CD4-positive, alpha-beta memory T cell (primary cell): ENCODE measurements at regions not wholly inside any gene's neighbourhood (a gene's known extent, or its start where the extent isn't known, plus 50 kb on each side); places are given as distances from the start of the nearest gene placed in this dataset.
"Not testable (repeated sequence)": the region's sequence is repeated elsewhere in the genome, so short reads cannot be mapped to it uniquely, and the experiment has no call there.

ENCODE experiments used
- CTCF ChIA-PET: fragments of 350-600 bp; sonication (Branson Sonifier 250); formaldehyde crosslinking; loops from one replicate; lab custom pipeline; 2021; ENCODE audit warnings: inconsistent platforms; ENCODE audit not compliant: partially characterized antibody; lab: Charles Lee
- POLR2A ChIA-PET: fragments of 350-600 bp; sonication (Branson Sonifier 250); formaldehyde crosslinking; loops from one replicate; lab custom pipeline; 2021; ENCODE audit not compliant: partially characterized antibody; lab: Charles Lee
- DNase-seq, 5 donors: peaks; one replicate each; pipeline versions ENCODE4 v3.0.0 to v3.0.0-alpha.2; 2020 to 2022; ENCODE audit warnings: mixed read lengths in 1 of 5
- H3K27ac ChIP-seq: one replicate; pipeline ENCODE4 v1.7.0; 2013; ENCODE audit warnings: low read depth, low read length
- H3K27me3 ChIP-seq: 2 replicates; pipeline ENCODE4 v1.7.0; 2013; ENCODE audit warnings: mild to moderate bottlenecking, low read length, moderate library complexity; ENCODE audit not compliant: insufficient read depth
- H3K36me3 ChIP-seq: 2 replicates; pipeline ENCODE4 v1.7.0; 2013; ENCODE audit warnings: mild to moderate bottlenecking, low read length, moderate library complexity; ENCODE audit not compliant: insufficient read depth
- H3K4me1 ChIP-seq: 2 replicates; pipeline ENCODE4 v1.7.0; 2013; ENCODE audit warnings: mild to moderate bottlenecking, low read length, moderate library complexity; ENCODE audit not compliant: insufficient read depth
- H3K4me3 ChIP-seq, 2 donors: one replicate each; pipeline ENCODE4 v1.7.0; 2013; ENCODE audit warnings: low read length in 2 of 2, mild to moderate bottlenecking in 1 of 2
- H3K9me3 ChIP-seq, 2 donors: one replicate each; pipeline ENCODE4 v1.7.0; 2013; ENCODE audit warnings: low read length in 2 of 2, control low read depth in 1 of 2; ENCODE audit not compliant: control insufficient read depth in 1 of 2
- H3K27ac Mint-ChIP-seq, 7 donors: one replicate each; pipeline ENCODE4 v1.8.0; 2020 to 2021; ENCODE audit warnings: mixed read lengths in 7 of 7, mild to moderate bottlenecking in 6 of 7, inconsistent platforms in 3 of 7, moderate library complexity in 3 of 7
- H3K27me3 Mint-ChIP-seq, 2 donors: one replicate each; pipeline ENCODE4 v1.8.0; 2020 to 2021; ENCODE audit warnings: mixed read lengths in 2 of 2
- H3K36me3 Mint-ChIP-seq, 2 donors: one replicate each; pipeline ENCODE4 v1.8.0; 2020 to 2021; ENCODE audit warnings: mixed read lengths in 2 of 2, inconsistent platforms in 1 of 2, mild to moderate bottlenecking in 1 of 2
- H3K4me1 Mint-ChIP-seq, 4 donors: one replicate each; pipeline ENCODE4 v1.8.0; 2020 to 2021; ENCODE audit warnings: mixed read lengths in 4 of 4, mild to moderate bottlenecking in 1 of 4
- H3K4me3 Mint-ChIP-seq, 8 donors: one replicate each; pipeline ENCODE4 v1.8.0; 2020 to 2021; ENCODE audit warnings: mixed read lengths in 8 of 8, mild to moderate bottlenecking in 7 of 8, moderate library complexity in 6 of 8, inconsistent platforms in 3 of 8
- H3K9me3 Mint-ChIP-seq, 8 donors: one replicate each; pipeline ENCODE4 v1.8.0; 2020 to 2021; ENCODE audit warnings: mixed read lengths in 8 of 8, mild to moderate bottlenecking in 5 of 8, inconsistent platforms in 3 of 8, moderate library complexity in 1 of 8
- intact Hi-C: fragments of 100-400 bp; cut with micrococcal nuclease; formaldehyde crosslinking; loops from one replicate; pipeline ENCODE4 v1.15.1; 2023

DNA sequence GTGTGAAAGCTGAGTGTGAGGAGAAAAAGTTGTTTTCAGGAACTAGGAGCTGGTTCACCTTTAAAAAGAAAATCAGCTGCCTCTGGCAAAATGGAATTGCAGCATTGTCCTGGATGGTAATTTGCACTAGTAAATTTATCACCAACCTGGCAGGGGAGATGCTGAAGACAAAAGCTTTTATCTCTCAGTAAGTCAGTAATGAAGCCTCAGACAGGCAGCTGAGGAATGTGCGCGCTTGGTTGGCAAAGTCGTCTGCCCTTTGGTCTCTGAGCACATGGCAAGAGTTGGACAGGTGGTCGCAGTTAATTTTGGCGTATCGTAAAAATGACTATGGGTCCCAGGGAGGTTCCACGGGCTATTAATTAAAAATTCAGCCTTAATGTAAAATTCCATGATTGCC, 131.9 kb downstream of the BACH1 start:
- Mint-ChIP-seq H3K36me3 (peaks cover 0 to 2% of the 10 kb centered on the region in 2 donors), H3K9me3 (peaks cover 0 to 2% (median 0%) of the 10 kb centered on the region in 8 donors), H3K27ac (no peak overlapping the region)

DNA sequence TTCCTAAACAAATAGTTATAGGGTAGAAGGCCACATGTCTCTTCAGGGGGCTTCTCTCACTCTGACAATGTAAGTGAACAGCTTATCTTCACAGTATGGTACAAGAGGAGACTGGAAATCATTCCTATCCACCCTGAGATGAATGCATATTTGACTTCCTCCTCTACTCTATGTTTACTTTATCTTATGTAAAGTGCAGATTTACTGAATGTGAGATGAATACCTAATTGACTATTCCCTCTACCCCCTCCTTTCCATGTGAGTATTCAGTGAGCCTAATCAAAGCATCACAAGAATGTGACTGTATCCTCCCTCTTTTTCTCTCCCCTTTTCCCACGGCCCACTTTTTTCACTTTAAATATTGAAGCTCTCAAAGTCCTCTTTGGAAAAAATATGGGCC, 132.5 kb downstream of the BACH1 start:
- Mint-ChIP-seq H3K36me3 (peaks cover 0 to 2% of the 10 kb centered on the region in 2 donors), H3K27ac (no peak overlapping the region), H3K9me3 (peaks cover 0 to 2% (median 0%) of the 10 kb centered on the region in 8 donors), H3K4me3 (no peak overlapping the region), H3K27me3 (no peaks in the 10 kb centered on the region), H3K4me1 (peaks cover 10 to 34% (median 12%) of the 10 kb centered on the region in 4 donors)
- no peaks in the 10 kb centered on the region for H3K36me3 ChIP-seq
- no peak for DNase-seq
- H3K27ac ChIP-seq = no peak overlapping the region
- no peaks in the 10 kb centered on the region for H3K27me3 ChIP-seq
- H3K4me1 ChIP-seq = peaks cover 14% of the 10 kb centered on the region
- ChIA-PET CTCF (no interaction called here), POLR2A (no interaction called here)
- H3K9me3 ChIP-seq = no peaks in the 10 kb centered on the region
- intact Hi-C loops = no loop called here
- H3K4me3 ChIP-seq = no peak overlapping the region

More for the DNA sequence above, 131.9 kb downstream of the BACH1 start:
- peaks cover 8% of the 10 kb centered on the region for H3K4me1 ChIP-seq
- no peaks in the 10 kb centered on the region for H3K36me3 ChIP-seq
- Mint-ChIP-seq H3K4me1 (peaks cover 4 to 28% (median 6%) of the 10 kb centered on the region in 4 donors), H3K4me3 (no peak overlapping the region), H3K27me3 (no peaks in the 10 kb centered on the region)
- H3K27ac ChIP-seq = no peak overlapping the region
- H3K27me3 ChIP-seq = no peaks in the 10 kb centered on the region
- intact Hi-C loops = no loop called here
- ChIA-PET POLR2A (no interaction called here), CTCF (no interaction called here)
- no peak overlapping the region for H3K4me3 ChIP-seq
- DNase-seq = no peak
- H3K9me3 ChIP-seq = no peaks in the 10 kb centered on the region

DNA sequence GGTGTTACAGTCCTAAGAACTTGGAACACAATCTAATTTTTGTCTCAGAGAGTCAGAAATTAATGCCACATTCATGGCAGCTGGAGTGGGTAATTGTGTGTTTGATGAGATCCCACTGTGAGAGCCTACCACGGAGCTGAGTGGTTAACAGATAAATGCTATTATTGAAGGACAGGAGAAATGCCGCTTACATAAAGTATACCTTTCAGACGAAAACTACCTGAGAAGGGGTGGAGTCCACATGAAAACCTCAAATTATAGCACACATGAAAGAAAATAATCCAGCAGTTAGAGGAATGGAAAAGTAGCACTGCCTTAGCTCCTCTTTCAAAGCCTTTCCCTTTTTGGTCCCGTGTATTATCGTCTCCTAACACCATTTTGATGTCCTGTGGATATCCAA, 133.0 kb downstream of the BACH1 start:
- peaks cover 17% of the 10 kb centered on the region for H3K4me1 ChIP-seq
- CTCF ChIA-PET = no interaction called here
- H3K27ac ChIP-seq = no peak overlapping the region
- Mint-ChIP-seq H3K4me3 (no peak overlapping the region), H3K4me1 (peaks cover 15 to 39% (median 17%) of the 10 kb centered on the region in 4 donors), H3K27me3 (no peaks in the 10 kb centered on the region), H3K9me3 (peaks cover 0 to 2% (median 0%) of the 10 kb centered on the region in 8 donors), H3K27ac (no peak overlapping the region), H3K36me3 (peaks cover 2 to 4% of the 10 kb centered on the region in 2 donors)
- no peaks in the 10 kb centered on the region for H3K9me3 ChIP-seq
- POLR2A ChIA-PET = no interaction called here
- H3K4me3 ChIP-seq = no peak overlapping the region
- no peaks in the 10 kb centered on the region for H3K36me3 ChIP-seq
- no peaks in the 10 kb centered on the region for H3K27me3 ChIP-seq
- no peak for DNase-seq
- intact Hi-C loops = no loop called here

DNA sequence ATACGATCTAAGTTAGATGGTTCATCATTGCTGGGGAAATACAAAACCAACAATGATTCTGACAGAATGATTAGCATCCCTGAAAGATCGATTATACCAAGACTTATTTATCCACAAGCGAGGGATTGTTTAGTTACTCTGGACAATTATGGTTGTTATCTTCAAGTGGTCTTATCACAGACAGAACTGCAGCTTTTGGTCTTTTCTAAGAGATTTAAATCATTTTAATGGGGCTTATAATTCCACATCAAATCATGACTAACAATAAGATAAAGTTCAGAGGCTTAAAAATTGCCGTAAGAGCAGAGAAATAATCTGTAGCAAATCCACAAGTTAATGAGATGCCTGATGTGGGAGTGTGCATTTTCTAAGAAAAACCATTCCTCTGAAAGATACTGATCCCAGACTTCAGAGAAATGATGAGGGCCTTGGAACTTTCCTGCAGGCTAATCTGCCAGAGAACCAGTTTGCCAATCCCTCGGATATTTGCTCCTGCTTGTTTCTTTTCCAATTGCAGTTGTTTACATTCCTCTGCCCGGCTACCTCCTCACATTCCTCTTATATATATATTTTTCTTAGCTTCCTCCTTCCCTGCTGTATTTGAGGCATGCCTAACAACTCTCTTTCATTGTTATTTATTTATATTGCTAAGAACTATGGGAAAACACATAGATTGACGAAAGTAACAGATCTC, 134.8 kb downstream of the BACH1 start:
- ChIA-PET CTCF (no interaction called here), POLR2A (no interaction called here)
- H3K27ac ChIP-seq = no peak overlapping the region
- no peaks in the 10 kb centered on the region for H3K27me3 Mint-ChIP-seq
- intact Hi-C loops = no loop called here
- peak overlapping the region in 1 of 2 donors; percentile 5 for H3K4me3 ChIP-seq
- H3K27ac Mint-ChIP-seq = peak overlapping the region in 1 of 7 donors; percentile 30
- peaks cover 2 to 5% of the 10 kb centered on the region in 2 donors for H3K36me3 Mint-ChIP-seq
- DNase-seq = no peak
- no peaks in the 10 kb centered on the region for H3K27me3 ChIP-seq
- peaks cover 28% of the 10 kb centered on the region for H3K4me1 ChIP-seq
- H3K36me3 ChIP-seq = no peaks in the 10 kb centered on the region
- H3K4me3 Mint-ChIP-seq = peak overlapping the region in 2 of 8 donors; percentile 57 to 68
- H3K4me1 Mint-ChIP-seq = peaks cover 22 to 52% (median 25%) of the 10 kb centered on the region in 4 donors
- no peaks in the 10 kb centered on the region for H3K9me3 Mint-ChIP-seq
- no peaks in the 10 kb centered on the region for H3K9me3 ChIP-seq

DNA sequence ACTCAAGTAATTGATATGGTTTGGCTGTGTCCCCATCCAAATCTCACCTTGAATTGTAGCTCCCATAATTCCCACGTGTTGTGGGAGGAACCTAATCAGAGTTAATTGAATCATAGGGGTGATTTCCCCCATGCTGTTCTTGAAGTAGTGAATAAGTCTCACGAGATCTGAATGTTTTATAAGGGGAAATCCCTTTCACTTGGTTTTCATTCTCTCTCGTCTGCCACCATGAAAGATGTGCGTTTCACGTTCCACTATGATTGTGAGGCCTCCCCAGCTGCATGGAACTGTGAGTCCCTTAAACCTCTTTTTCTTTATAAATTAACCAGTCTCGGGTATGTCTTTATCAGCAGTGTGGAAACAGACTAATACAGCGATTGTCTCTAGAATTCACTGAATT, 135.4 kb downstream of the BACH1 start:
- Histone ChIP-seq H3K4me1 (peaks cover 28% of the 10 kb centered on the region), H3K27me3 (no peaks in the 10 kb centered on the region), H3K36me3 (no peaks in the 10 kb centered on the region), H3K4me3 (peak overlapping the region in 1 of 2 donors; percentile 5), H3K27ac (no peak overlapping the region), H3K9me3 (no peaks in the 10 kb centered on the region)
- Mint-ChIP-seq H3K36me3 (peaks cover 2 to 5% of the 10 kb centered on the region in 2 donors), H3K27ac (peak overlapping the region in 2 of 7 donors; percentile 30 to 34), H3K4me3 (peak overlapping the region in 7 of 8 donors; percentile 57 to 92 (median 68)), H3K4me1 (peaks cover 22 to 52% (median 25%) of the 10 kb centered on the region in 4 donors), H3K27me3 (no peaks in the 10 kb centered on the region), H3K9me3 (no peaks in the 10 kb centered on the region)
- DNase-seq = peak in 1 of 5 donors; percentile 17
- ChIA-PET POLR2A (no interaction called here), CTCF (no interaction called here)
- intact Hi-C loops = no loop called here

DNA sequence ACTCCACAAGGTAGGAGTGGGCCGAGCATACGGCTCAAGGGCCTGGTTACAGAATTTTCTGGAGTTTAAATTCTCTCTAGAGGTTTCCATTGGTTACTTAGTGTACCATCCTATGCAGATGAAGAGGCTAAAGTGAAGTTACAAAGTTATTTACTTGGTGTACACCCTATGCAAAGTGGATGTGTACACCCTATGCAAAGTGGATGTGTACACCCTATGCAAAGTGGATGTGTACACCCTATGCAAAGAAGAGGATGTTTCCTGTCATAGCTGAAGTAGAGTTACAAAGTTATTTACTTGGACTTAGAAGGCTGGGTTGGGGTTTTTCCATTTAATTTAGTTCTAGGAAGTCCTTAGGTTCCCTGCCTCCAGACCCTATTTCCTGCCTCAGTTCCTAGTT, 136.3 kb downstream of the BACH1 start:
- intact Hi-C loops, H3K27ac ChIP-seq: not testable (repeated sequence)

DNA sequence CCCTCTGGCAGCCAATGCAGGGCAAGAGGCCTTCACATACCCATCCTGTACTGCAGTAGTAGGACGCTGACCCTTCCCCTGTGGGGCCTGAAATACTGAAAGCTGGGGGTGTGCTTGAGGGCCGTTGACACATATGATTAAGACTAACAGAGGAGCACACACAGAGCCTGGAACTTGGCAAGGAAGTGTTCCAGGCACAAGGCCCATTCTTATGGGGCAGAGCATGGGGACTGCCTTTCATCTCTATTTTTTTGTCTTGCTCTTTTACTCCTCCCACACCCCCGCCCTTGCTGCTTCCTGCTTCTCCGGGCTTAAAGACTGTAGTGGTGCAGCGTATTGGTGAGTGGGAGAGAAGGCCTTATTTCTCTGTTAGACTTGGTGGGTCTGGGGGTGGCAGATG, 137.4 kb downstream of the BACH1 start:
- H3K9me3 ChIP-seq = no peaks in the 10 kb centered on the region
- peak overlapping the region; percentile 15 to 96 (median 92) for H3K27ac Mint-ChIP-seq
- peak overlapping the region in 1 of 2 donors; percentile 35 for H3K4me3 ChIP-seq
- ChIA-PET CTCF (no interaction called here), POLR2A (interaction anchor here (1.1 to 2.3 kb wide), 2 partner anchors 11 to 13 kb away, joined by 3 to 15 read pairs; no protein-coding TSS in a partner anchor)
- H3K27ac ChIP-seq = no peak overlapping the region
- H3K4me3 Mint-ChIP-seq = peak overlapping the region; percentile 76 to 92 (median 89)
- peak; percentile 32 to 59 (median 45) for DNase-seq
- H3K27me3 Mint-ChIP-seq = no peaks in the 10 kb centered on the region
- intact Hi-C loops = no loop called here
- H3K4me1 ChIP-seq = peaks cover 28% of the 10 kb centered on the region
- no peaks in the 10 kb centered on the region for H3K36me3 ChIP-seq
- peaks cover 0 to 3% (median 0%) of the 10 kb centered on the region in 8 donors for H3K9me3 Mint-ChIP-seq
- no peaks in the 10 kb centered on the region for H3K27me3 ChIP-seq
- peaks cover 2 to 5% of the 10 kb centered on the region in 2 donors for H3K36me3 Mint-ChIP-seq
- peaks cover 25 to 62% (median 25%) of the 10 kb centered on the region in 4 donors for H3K4me1 Mint-ChIP-seq

More for the DNA sequence above, 136.3 kb downstream of the BACH1 start:
- DNase-seq, H3K9me3 Mint-ChIP-seq, H3K36me3 Mint-ChIP-seq, H3K36me3 ChIP-seq, CTCF ChIA-PET, H3K9me3 ChIP-seq, H3K27me3 Mint-ChIP-seq, H3K27me3 ChIP-seq: not testable (repeated sequence)
- Histone ChIP-seq H3K4me1 (peaks cover 28% of the 10 kb centered on the region), H3K4me3 (peak overlapping the region in 1 of 2 donors; percentile 9)
- POLR2A ChIA-PET = interaction anchor here (2.3 kb wide), 1 partner anchor 14 kb away, joined by 15 read pairs; no protein-coding TSS in a partner anchor
- Mint-ChIP-seq H3K4me1 (peaks cover 22 to 54% (median 25%) of the 10 kb centered on the region in 4 donors), H3K27ac (peak overlapping the region in 1 of 7 donors; percentile 73), H3K4me3 (peak overlapping the region in 7 of 8 donors; percentile 20 to 92 (median 68))
